Activated CD4-positive, alpha-beta T cell treated with anti-CD3 and anti-CD28 coated beads, Interleukin-2, Interleukin-6, amounts not matched to agents 100 ng/mL and 50 ng/mL, durations not matched to agents 16 hours and 8 hours (primary cell): ENCODE measurements at regions not wholly inside any gene's neighbourhood (a gene's known extent, or its start where the extent isn't known, plus 50 kb on each side); places are given as distances from the start of the nearest gene placed in this dataset.

Experiments
- DNase-seq: peaks from one replicate; pipeline ENCODE4 v3.0.0-alpha.2; 2020

DNA sequence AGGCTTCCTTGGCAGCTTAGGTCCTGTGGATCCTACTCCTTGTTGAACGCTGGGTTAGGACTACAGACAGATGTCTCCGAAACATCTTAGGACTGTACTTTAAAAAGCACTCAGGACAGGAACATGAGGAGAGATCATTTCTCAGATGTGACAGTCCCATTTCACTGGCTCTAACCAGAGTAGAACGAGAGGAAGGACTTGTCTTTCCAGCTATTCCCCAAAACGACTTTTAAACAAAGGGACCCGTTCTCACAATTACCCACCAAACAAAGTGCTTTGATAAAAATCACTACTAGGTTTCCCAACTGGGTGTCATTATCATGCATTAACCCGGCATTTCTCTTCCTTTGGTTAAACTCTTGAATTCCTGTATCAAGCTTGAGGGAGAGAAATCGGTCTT, 84.7 kb upstream of the BARX2 start:
- no peak for DNase-seq

DNA sequence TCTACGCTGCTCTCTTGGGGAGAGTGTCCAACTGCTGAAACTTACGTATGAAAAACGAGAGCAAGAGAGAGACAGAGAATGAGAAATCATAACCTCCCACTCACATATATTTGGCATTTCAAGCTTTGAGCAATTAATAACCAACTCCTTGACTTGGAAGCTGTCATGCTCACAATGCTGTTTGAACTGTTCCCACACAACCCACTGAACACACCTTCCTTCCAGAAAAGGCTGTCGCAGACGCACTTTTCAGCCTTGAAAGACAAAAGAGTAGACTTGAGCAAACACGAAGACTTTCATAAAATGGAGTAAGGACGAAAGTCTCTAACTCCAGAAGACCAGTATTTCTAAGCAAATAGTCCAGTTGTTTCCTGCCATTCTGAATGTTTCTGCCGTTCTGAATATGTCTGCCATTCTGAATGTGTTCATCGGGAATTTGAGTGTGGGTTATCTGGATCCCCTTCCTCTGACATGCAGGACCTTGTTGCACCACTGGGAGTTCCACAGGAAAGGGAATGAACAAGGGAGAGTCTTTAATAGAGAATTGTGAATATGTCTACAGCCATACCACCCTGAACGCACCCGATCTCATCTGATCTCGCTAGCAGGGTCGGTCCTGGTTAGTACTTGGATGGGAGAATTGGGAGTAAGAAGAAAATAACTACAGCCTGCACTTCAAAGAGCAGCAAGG, 86.2 kb upstream of the BARX2 start:
- no peak for DNase-seq

DNA sequence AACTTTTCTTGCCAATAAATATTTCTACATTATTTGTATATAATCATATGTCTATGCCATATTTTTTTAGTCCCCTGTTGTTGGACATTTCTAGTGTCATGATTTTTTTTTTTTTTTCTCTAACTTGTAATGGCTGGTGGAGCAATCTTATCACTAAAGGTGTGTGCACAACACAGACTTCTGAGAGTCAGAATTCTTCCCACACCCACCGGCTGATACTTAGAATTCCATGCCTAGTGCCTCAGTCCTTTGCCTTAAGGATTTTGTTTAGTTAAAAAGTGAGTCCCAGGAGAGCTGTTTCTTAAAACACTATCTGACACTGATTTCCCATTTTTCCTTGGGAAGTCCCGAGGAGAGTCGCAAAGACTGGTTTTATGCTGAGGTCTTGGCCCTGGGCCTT, 87.7 kb upstream of the BARX2 start:
- no peak for DNase-seq

DNA sequence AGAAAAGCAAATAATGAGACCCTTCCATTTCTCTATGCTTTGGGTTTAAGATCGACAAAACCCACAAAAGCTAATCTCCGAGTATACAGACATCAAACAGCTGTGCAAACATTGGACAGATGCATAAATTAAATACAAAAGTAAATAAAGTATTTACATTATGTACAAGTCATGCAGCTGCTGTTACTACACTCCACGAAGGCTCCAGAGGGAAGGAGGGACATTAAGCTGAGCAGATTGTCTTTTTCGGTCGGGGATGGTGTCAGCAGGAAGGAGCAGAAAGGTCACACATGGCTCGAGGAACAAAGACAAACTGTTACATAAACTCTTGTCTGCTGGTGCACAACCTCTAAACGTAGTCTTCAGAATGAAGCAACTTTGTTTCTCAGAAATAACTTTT, 88.8 kb upstream of the BARX2 start:
- DNase-seq = no peak

DNA sequence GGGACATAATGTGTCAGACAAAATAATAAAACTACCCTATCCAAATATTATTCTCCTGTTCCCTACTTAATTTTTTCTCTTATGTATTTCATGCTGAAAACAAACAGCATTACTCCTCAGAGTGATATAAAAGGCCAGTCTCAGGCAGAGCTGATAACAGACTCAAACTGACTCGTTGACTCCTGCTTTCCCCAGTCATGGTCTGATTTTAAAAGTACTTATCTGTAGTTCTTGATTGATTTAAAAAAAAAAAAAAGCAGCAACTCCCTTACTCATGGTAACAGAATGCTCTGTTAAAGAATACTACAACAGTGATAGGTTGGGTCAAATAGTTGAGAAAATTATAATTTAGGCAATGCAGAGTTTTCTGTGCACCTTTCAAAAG, 90.3 kb upstream of the BARX2 start:
- no peak for DNase-seq

DNA sequence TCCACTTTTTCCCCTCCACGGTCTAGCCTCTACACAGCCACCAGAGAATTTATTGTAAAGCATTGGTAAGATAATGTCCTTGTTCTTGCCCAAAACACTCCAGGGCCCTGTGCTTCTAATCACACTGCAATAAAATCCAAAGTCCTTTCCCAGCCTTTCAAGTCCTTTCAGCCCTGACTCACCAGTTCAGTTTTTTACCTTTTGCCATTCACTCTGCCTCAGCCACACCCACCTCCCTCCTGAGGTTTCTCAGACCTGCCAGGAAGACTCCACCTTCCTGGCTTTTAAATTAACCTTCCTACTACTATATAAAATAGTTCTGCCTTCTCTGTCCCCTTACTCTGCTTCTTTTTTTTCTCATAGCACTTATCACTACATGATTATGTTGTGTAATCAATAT, 91.0 kb upstream of the ARHGAP32 start:
- no peak for DNase-seq

DNA sequence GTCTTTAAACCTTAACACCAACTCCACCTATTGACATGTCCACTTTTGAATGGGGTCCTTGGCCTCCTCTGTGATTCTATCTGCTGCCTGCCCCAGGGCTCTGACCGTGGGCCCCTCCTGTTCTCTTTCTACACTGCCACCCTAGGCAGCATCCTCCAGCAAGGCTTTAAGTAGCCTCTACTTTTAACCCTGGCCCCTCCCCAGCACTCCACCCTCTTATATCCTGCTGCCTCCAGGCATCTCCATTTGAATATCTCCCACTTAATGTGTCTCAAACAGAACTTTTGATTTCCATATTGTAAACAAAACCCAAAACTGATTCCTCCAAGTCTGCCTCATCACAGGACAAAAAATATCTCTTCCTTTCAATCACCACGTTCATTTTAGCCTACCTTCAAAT, 90.5 kb upstream of the ARHGAP32 start:
- DNase-seq = no peak

DNA sequence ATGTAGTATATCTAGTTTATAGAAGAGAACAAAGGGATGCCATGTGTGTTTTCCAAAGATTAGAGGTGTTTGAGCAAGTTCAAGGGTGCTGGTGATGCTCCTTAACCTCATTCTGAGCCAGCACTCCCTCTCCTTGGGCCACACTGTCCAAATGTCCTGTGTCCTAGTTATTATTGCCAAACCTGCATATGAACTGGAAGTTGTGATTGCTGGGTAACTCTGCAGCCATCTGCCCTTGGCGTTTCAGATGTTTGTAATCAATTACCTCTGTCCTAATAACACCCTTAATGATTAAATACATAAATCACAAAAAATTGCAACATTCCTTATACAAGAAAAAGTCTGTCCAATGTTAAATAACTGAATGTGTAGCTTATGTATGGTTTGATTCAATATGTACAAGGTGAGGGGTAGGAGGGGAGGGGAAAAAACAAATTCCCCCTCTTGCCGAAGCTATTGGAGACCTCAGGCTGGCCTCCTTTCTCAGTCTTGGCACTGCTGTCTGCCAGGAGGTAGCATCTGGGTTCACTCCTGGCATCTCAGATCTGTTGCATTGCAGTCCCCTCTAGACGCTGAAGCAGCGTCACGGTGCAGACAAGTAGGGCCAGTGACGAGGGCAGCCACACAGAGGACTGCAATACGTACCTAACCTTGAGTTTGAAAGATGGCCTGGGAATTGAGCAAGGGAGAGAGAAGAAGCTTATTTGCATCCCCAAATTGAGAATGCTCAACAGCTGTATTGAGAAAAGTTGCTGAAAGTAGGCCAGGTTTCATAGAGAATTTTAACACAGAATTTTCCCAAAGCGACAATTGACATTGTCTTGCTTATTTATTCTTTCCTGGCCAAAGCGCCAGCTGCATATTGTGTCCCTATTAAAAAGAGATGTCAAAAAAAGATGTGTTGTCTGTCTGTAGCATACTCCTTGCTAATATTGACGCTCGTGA, 89.6 kb upstream of the ARHGAP32 start:
- DNase-seq = no peak

DNA sequence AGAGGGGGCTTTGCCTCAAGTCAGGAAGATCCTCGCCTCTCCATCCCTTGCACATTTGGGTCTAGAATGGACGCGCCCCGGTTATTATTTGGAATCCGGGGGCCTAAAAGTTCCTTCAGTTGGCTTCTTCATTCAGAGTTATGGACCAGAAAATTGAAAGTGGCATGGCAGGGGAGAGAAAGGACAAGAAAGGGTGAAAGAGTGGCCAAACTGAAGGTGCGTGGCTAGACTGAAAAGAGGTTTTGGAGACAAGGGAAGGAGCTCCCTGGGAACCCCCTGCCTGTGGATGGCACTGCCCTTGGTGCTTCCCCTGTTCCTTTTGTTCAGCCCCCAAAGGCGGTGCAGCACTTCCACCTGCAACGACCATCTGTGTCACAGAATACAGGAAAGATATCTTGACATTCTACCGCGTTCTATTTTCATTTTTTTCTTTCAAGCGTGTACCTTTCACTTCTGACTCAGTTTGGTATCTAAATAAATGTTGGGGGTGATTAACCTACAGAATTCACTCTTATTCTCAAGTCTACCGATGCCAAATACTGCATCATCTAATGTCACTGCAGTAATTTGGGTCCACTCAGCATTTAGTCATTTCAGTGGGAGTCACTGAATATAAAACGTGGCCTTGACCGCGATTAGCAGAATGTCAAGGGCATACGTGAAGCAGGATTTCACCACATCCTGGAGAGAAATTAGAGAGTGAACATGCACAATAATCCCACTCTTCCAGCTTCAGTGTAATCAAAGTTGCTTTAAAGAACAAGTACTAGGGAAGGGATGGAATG, 88.1 kb upstream of the ARHGAP32 start:
- peak; percentile 46 for DNase-seq

DNA sequence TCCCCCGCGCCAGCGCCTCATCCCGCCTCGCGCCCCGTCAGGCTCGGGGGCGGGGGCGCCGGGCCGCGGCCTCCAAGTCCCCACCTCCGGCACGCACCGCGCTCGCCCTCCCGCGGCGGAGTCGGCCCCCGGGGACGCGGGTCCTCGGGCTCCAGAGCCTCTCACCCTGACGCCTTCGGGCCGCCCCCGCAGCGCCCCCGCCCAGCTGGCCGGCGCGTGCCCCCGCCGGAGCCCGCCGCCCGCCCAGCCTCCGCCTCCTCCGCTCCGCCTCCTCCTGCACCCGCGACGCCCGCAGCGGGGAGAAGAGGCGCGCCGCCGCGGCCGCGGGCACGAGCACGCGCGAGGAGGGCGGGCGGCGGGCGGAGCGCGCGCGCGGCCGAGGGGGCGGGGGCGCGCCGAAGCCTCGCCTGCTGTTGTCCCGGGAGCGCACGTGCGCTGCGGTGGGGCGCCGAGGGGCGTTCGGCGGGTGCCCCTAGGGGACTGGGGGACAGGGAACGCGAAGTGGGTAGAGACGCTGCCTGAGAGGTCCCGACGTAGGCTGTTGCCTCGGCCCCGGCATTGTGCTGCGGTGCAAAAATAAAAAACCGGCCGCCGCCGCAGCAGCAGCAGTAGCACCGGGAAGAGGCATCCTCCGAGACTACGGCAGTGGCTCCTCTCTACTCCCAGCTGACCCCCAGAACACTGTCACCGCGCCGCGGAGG, 87.4 kb upstream of the ARHGAP32 start:
- DNase-seq = peak; percentile 76

DNA sequence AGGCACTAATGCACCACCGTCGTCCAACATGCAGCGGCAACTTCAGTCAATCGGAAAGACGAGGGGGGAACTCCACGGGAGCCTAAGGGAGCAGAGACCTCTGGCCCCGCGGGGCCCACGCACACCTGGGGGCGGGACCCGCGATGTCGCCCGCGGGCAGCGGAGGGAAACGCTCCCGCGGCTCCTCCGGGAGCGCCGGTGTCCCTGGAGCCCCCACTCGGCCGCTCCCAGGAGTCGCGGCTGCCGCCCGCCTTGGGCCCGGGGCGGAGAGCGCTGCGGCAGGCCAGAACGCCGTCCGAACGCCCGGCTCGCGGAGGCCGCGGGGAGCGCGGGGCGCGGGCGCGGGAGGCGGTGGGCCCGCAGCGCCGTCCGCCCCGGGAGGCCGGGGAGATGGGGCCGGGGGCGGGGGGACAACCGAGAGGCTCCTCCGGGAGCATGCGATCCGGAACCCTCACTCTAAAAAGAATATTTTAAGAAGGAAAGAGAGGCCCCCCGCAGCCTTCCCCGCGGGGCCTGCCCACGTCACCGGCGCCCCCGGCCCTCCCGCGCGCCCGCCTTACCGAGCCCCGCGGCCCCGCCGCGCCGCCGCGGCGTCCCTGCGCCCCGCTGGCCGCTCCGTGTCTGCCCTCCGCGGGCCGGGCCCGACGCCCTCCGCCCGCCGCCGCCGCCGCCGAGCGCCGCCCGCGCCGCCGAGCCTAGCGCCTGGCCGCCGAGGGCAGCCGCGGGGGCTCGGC, 86.6 kb upstream of the ARHGAP32 start:
- DNase-seq = no peak

DNA sequence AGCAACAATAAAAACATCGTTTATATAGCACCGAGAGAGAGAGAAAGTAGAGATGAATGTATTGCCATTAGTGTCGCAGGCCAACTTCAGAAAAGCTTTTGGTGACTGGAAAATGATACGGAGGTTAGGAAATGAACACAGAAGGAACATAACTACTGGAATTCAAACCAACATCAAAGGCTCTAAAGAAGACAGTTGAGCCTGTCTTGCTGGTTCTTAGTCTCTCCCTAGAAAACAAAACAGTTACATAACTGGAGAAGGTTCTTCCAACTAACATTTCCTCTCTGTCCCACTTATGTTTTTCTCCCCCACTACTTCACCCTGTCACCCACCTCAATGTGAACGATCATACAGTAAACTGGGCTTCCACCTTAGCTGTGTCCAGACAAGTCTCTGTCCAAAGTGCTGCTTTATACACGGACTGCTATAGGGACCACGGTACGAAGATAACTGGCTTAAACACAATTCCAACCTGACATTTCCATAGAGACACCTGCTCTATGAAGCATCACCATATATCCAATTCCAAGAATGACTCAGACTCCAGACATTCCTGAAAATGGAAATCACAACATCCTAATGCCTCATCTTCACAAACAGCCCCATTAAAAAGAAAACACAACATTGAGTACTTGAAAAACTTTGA, 85.2 kb upstream of the ARHGAP32 start:
- DNase-seq = no peak

DNA sequence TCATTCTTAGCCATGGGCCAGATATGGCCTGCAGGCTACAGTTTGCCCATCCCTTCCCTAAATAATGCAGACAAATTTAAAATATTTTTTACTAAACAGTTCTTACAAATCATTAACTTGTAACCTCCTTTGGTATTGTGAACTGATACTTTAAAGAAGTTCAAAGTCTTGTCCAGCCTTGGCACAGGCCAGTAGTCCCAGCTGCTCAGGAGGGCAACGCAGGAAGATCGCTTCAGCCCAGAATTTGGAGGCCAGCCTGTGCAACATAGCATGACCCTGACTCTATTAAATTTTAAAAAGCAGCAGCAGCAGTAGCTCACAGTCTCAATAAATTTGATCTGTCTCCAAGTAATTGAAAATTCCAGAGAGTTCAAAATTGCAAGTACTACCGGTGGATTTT, 83.7 kb upstream of the ARHGAP32 start:
- no peak for DNase-seq

DNA sequence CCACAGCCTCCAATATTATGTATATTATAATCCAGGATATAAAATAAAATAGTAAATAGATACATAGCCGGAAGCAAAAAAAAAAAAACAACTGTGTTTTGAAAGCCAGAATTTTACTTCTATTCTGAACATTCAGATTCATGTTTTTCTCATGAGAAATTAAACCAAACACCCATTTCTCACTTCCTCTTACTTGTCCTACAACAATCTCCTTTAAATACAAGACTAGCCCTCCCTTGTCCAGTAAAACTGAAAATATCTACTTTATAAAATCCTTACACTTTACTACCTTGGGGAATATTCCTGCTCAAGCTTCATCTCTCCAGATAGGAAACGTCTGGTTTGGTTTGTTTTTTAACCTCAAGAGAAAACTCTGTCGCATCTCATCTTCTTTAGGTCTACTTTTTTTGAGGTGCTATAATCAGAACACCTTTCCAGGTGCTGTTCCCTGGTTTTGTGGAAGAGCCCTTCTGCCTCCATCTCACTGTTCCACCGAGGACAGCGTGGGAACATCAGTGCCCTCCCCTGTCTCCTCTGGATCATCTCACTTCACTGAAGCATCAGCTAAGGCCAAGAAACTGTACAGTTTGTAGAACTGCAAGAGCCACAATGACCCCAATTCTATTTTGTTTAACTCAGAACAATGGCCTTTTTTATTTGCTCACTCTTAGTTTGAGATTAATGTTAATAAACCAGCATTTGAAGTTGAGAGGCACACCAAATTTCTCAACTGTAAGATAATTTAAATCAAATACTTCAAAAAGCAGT, 82.0 kb upstream of the ARHGAP32 start:
- DNase-seq = no peak

DNA sequence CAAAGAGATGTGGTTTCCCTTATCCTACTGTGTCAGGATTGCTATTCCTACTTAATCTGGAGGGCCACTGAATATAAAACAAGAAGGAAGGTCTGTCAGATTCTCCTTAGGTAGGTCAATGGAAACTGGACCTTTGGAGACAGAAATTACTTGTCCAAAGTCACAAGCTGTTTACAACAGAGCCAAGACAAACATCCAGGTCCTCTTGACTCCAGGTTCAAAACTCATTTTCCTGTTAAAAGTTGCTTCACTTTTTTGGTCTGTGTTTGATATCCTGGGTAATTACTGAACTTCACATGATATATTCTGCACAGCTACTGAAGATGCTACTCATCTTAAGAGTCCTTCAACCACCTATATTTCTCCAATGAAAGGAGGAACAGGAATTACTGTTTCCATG, 81.2 kb upstream of the ARHGAP32 start:
- DNase-seq = no peak

DNA sequence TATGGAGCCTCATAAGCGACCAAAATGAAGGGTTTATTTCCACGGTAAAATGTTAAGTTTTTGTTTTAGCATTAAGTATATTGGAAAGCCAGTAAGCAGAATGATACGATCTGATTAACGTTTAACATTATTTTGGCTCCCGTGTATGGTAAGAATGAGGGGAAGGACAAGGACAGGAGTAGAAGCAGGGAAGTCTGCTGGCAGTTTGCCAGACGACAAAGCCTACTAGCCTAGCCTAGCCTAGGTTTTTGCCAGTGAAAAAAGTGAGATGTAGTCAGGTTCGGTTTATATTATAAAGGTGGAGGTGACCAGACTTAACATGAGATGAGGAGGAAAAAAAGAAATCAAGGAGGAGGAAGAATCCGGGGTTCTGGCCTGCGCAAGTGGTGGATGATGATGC, 78.9 kb upstream of the ARHGAP32 start:
- DNase-seq = no peak

DNA sequence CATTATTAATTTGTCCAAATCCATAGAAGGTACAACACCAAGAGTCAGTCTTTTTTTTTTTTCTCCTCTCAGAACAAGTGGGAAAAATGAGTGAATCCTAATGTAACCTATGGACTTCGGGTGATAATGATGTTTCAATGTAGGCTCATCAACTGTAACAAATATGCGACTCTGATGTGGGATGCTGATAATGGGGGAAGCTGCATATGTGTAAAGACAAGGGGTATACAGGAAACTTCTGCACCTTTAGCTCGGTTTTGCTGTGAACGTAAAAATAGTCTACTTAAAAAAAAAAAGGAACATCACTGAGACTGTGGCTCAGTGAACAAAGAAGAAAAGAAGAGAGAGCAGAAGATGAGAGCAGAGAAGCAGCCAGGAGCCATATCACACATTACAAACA, 78.3 kb upstream of the ARHGAP32 start:
- DNase-seq = no peak

DNA sequence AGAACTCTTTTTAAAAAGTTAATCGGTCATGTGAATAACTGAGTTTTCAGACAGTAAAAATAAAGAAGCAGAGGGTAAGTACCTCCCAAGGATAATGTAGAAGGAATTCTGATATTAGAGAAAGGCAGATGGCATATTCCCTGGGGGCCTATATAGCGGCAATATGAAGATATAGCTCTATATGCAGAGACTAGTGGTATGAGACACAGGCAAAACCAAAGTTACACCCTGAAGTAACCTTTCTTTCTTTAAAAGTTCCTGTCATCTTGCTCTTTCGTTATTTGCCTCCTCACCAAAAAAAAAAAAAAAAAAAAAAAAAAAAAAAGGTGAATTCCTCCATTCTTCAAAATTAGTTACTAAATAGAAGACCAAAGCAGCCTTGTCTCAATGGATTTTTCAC, 76.2 kb upstream of the ARHGAP32 start:
- no peak for DNase-seq

DNA sequence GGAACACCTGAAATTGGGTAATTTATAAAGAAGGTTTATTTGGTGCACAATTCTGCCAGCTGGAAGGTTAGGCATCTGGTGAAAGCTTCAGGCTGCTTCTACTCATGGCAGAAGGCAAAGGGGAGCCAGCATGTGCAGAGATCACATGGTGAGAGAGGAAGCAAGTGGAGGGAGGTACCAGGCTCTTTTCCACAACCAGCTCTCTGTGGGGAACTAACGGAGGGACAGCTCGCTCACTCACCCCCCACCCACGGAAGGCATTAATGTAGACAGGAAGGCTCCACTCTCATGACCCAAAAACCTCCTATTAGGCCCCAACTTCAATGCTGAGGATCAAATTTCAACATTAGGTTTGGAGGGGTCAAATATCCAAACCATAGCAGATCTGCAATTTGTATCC, 75.6 kb upstream of the ARHGAP32 start:
- no peak for DNase-seq

DNA sequence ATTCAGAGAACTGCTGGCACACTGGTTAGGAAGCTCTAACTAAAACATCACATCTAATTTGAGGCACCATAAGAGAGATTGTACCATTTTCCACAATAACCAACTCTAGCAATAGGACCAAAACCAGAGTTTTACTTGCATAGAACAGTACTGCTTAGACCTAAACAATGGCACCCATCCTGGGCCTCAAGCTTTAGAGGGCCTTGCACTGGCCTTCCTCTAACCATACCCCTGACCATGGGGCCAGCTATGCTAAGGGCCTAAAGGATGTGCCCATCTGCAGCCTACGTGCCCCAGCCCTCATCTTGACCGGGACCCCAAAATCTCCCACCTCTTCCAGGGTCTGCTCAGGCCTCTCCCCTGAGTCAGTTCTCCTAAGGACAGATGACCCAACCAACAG, 74.4 kb upstream of the ARHGAP32 start:
- DNase-seq = no peak
